Skeletal muscle tissue (tissue), 3 donors: ENCODE measurements at regions not wholly inside any gene's neighbourhood (a gene's known extent, or its start where the extent isn't known, plus 50 kb on each side); places are given as distances from the start of the nearest gene placed in this dataset.

ENCODE experiments used
- H3K27ac ChIP-seq: one replicate; pipeline ENCODE4 v1.7.0; 2013; ENCODE audit warnings: mild to moderate bottlenecking, low read depth, low read length, inconsistent platforms
- H3K27me3 ChIP-seq, 3 donors: one replicate each; pipeline ENCODE4 v1.7.0; 2013; ENCODE audit warnings: low read length in 3 of 3; ENCODE audit not compliant: control insufficient read depth in 3 of 3, insufficient read depth in 3 of 3
- H3K36me3 ChIP-seq, 3 donors: one replicate each; pipeline ENCODE4 v1.7.0; 2013; ENCODE audit warnings: low read length in 3 of 3; ENCODE audit not compliant: control insufficient read depth in 3 of 3, insufficient read depth in 3 of 3
- H3K4me1 ChIP-seq, 3 donors: one replicate each; pipeline ENCODE4 v1.7.0; 2013; ENCODE audit warnings: low read length in 3 of 3, mild to moderate bottlenecking in 3 of 3; ENCODE audit not compliant: control insufficient read depth in 3 of 3, insufficient read depth in 3 of 3
- H3K4me3 ChIP-seq, 3 donors: one replicate each; pipeline ENCODE4 v1.7.0; 2013; ENCODE audit warnings: low read length in 3 of 3
- H3K9ac ChIP-seq, 3 donors: one replicate each; pipeline ENCODE4 v1.7.0; 2013; ENCODE audit warnings: low read length in 3 of 3, mild to moderate bottlenecking in 3 of 3, moderate library complexity in 2 of 3, low read depth in 1 of 3
- H3K9me3 ChIP-seq, 3 donors: one replicate each; pipeline ENCODE4 v1.7.0; 2013; ENCODE audit warnings: low read length in 3 of 3; ENCODE audit not compliant: control insufficient read depth in 3 of 3
- donor health status: Osteomylitis.

DNA sequence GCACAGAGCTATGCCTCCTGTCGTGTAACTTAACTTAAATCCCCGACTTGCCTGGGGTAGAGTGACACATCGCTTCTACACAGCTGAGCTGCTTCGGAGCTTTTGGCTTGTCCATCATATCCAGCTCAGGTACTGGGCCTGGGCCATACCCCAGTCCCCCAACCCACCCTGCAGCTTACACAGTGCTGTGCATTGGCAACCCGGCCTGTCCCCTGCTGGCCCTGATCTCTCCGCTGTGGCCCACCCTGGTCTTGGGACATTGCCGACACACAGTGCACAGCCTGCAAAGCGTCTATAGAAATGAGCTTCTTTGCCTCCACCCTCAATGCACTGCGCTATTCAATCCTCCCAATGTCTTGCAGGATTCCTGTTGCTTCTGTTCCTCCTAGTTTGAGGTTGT lies 342.8 kb upstream of the RAB6C start:
- Histone ChIP-seq H3K9me3 (no peaks in the 10 kb centered on the region), H3K9ac (no peak overlapping the region), H3K36me3 (no peaks in the 10 kb centered on the region), H3K27ac (no peak overlapping the region), H3K4me3 (no peak overlapping the region), H3K4me1 (no peaks in the 10 kb centered on the region), H3K27me3 (no peaks in the 10 kb centered on the region)

- H3K36me3 ChIP-seq, result no peaks in the 10 kb centered on the region
- H3K27me3 ChIP-seq, result peaks cover 0 to 2% (median 0%) of the 10 kb centered on the region in 3 donors
- H3K9me3 ChIP-seq, result no peaks in the 10 kb centered on the region
- no peak overlapping the region for H3K4me3 ChIP-seq
- H3K27ac ChIP-seq, result no peak overlapping the region
- no peak overlapping the region for H3K9ac ChIP-seq
- no peaks in the 10 kb centered on the region for H3K4me1 ChIP-seq
Observed at GRCh38 chr2:129641371-129641770, 338.1 kb upstream of the RAB6C start.

DNA sequence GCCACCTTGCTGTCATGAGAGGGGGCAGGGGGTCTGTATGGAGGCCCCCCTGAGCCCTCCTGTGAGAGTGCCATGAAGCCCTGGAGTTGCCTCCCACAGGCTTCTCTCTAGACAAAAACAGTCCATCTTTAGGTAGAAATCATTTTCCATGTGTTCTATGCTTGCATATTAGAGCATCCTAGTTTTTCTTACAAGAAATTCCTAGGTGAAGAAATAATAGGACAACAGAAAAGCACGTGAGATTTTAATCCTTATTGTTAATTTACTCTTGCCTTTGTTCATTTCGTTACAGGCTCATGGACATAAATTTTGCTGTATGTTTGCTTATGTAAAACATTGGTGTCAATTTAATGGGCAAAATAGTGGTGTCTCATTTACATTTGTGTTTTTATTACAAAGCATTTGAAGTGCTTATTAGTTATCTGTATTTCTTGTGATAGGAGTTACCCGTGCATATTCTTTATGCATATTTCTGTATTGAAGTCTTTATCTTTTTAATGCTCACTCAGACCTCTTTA lies 336.9 kb upstream of the RAB6C start:
- Histone ChIP-seq H3K9me3 (no peaks in the 10 kb centered on the region), H3K27ac (no peak overlapping the region), H3K27me3 (peaks cover 0 to 2% (median 0%) of the 10 kb centered on the region in 3 donors), H3K9ac (no peak overlapping the region), H3K36me3 (no peaks in the 10 kb centered on the region), H3K4me1 (no peaks in the 10 kb centered on the region), H3K4me3 (no peak overlapping the region)

DNA sequence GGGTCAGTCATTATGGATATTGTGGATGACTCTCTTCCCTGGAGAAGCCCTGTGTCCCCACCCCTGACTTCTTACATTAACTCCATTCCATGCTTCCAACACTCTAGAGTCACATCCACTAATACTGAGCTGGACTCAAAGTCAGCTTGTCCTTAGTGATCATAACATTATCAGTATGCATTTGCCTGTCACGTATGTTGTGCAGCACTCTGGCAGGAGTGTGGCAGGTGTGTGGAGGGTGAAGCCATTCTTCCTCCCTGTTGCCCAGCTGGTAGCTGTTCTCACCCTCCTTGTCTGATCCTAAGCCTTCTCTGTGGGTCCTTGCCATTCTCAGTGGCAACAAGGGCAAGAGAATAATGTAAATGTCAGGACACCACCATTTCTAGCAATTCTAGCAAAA lies 334.1 kb upstream of the RAB6C start:
- Histone ChIP-seq H3K27me3 (peaks cover 0 to 2% (median 0%) of the 10 kb centered on the region in 3 donors), H3K27ac (no peak overlapping the region), H3K9me3 (no peaks in the 10 kb centered on the region), H3K36me3 (no peaks in the 10 kb centered on the region), H3K4me1 (no peaks in the 10 kb centered on the region), H3K9ac (no peak overlapping the region), H3K4me3 (no peak overlapping the region)

DNA sequence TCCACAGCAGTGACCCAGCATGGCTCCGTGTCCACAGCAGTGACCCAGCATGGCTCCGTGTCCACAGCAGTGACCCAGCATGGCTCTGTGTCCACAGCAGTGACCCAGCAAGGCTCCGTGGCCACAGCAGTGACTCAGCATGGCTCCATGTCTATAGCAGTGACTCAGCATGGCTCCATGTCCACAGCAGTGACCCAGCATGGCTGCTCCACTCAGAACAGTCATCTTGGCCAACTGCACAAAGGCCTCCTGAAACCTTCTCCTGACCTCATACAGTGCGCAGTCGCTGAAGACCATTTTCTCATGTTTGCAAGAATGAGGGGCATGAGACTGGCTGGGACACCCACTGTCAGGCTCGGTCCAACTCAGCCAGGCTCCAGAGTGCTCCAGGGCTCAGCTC lies 333.4 kb upstream of the RAB6C start:
- Histone ChIP-seq H3K4me3 (no peak overlapping the region), H3K9me3 (no peaks in the 10 kb centered on the region), H3K4me1 (no peaks in the 10 kb centered on the region), H3K27me3 (peaks cover 0 to 2% (median 2%) of the 10 kb centered on the region in 3 donors), H3K36me3 (no peaks in the 10 kb centered on the region), H3K27ac (no peak overlapping the region), H3K9ac (no peak overlapping the region)

- Histone ChIP-seq H3K9me3 (no peaks in the 10 kb centered on the region), H3K27me3 (peaks cover 0 to 7% (median 0%) of the 10 kb centered on the region in 3 donors), H3K4me1 (no peaks in the 10 kb centered on the region), H3K36me3 (no peaks in the 10 kb centered on the region), H3K9ac (no peak overlapping the region), H3K4me3 (no peak overlapping the region), H3K27ac (no peak overlapping the region)
Observed at GRCh38 chr2:129653246-129653645, 326.2 kb upstream of the RAB6C start.

- no peaks in the 10 kb centered on the region for H3K4me1 ChIP-seq
- H3K27me3 ChIP-seq, result peaks cover 0 to 7% (median 0%) of the 10 kb centered on the region in 3 donors
- no peak overlapping the region for H3K9ac ChIP-seq
- H3K27ac ChIP-seq, result no peak overlapping the region
- no peaks in the 10 kb centered on the region for H3K36me3 ChIP-seq
- no peak overlapping the region for H3K4me3 ChIP-seq
- H3K9me3 ChIP-seq, result peaks cover 0 to 2% (median 0%) of the 10 kb centered on the region in 3 donors
Observed at GRCh38 chr2:129654331-129654730, 325.1 kb upstream of the RAB6C start.

- no peaks in the 10 kb centered on the region for H3K36me3 ChIP-seq
- H3K9ac ChIP-seq, result no peak overlapping the region
- H3K4me3 ChIP-seq, result no peak overlapping the region
- H3K27ac ChIP-seq, result no peak overlapping the region
- peaks cover 0 to 8% (median 0%) of the 10 kb centered on the region in 3 donors for H3K27me3 ChIP-seq
- no peaks in the 10 kb centered on the region for H3K4me1 ChIP-seq
- peaks cover 0 to 2% (median 0%) of the 10 kb centered on the region in 3 donors for H3K9me3 ChIP-seq
Observed at GRCh38 chr2:129656081-129656598, 323.3 kb upstream of the RAB6C start.

DNA sequence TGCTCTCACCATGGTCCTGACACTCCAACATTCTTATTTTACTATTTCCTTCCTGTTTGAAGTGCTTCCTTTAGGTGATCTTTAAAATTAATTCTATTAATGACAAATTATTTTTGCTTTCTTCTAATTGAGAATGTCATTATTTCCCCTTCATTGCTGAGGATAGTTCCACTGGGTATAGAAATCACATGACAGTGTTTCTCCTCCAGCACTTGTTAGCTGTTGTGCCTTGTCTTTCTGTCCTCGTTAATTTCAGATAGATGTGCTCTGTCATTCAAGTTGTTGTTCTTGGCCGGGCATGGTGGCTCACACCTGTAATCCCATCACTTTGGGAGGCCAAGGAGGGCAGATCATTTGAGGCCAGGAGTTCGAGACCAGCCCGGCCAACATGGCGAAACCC lies 321.0 kb upstream of the RAB6C start:
- Histone ChIP-seq H3K4me3 (no peak overlapping the region), H3K27me3 (peaks cover 0 to 8% (median 0%) of the 10 kb centered on the region in 3 donors), H3K9me3 (peaks cover 0 to 2% (median 0%) of the 10 kb centered on the region in 3 donors), H3K36me3 (no peaks in the 10 kb centered on the region), H3K4me1 (no peaks in the 10 kb centered on the region), H3K9ac (no peak overlapping the region), H3K27ac (no peak overlapping the region)

DNA sequence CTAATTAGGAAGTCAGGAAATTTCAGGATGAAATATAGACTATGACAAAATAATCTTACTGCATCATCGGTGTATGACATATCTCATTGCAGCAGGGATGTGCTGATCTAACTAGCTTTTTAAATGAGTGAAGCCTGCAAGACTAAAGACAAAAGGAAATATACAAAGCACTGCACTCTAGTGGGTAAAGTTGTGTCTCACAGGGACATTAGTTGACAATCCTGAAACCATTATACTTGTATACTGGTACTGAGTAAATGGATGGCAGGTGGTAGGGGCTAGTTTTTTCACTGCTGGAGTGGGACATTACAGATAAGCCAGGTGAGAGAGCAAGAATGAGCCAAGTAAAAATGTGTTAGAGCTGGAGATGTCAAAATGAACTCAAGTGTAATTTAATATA lies 317.5 kb upstream of the RAB6C start:
- Histone ChIP-seq H3K9ac (no peak overlapping the region), H3K27me3 (peaks cover 0 to 3% (median 0%) of the 10 kb centered on the region in 3 donors), H3K36me3 (no peaks in the 10 kb centered on the region), H3K27ac (no peak overlapping the region), H3K9me3 (peaks cover 0 to 2% (median 0%) of the 10 kb centered on the region in 3 donors), H3K4me3 (no peak overlapping the region), H3K4me1 (no peaks in the 10 kb centered on the region)
